HG03558 (cell line): ENCODE measurements at regions not wholly inside any gene's neighbourhood (a gene's known extent, or its start where the extent isn't known, plus 50 kb on each side); places are given as distances from the start of the nearest gene placed in this dataset.

Source experiments
- ATAC-seq: cut with Tn5 transposase; IDR thresholded peaks from one replicate; pipeline ENCODE4 v1.9.1; 2021; ENCODE audit warnings: moderate number of reproducible peaks; ENCODE audit not compliant: unreplicated experiment; ENCODE audit errors: extremely low read depth

GRCh38 chr13:76796851-76797250, 89.4 kb downstream of the KCTD12 start:
- no peak for ATAC-seq

GRCh38 chr13:76795701-76796695, 90.2 kb downstream of the KCTD12 start:
- ATAC-seq: no peak

- no peak for ATAC-seq
Observed at GRCh38 chr13:76792731-76793347, 93.4 kb downstream of the KCTD12 start.

GRCh38 chr13:76790980-76791819, 95.0 kb downstream of the KCTD12 start:
- ATAC-seq: no peak

- ATAC-seq: no peak
Observed at GRCh38 chr13:76790526-76790925, 95.7 kb downstream of the KCTD12 start.

GRCh38 chr13:76783798-76784197, 102.4 kb downstream of the KCTD12 start:
- no peak for ATAC-seq

GRCh38 chr13:76778853-76779252, 107.4 kb downstream of the KCTD12 start:
- ATAC-seq: no peak

- ATAC-seq: no peak
Observed at GRCh38 chr13:76777096-76777495, 109.1 kb downstream of the KCTD12 start.

GRCh38 chr13:76775088-76775740, 111.0 kb downstream of the KCTD12 start:
- ATAC-seq: no peak

- ATAC-seq: no peak
Observed at GRCh38 chr13:76773448-76774094, 112.6 kb downstream of the KCTD12 start.

GRCh38 chr13:76772241-76772640, 114.0 kb downstream of the KCTD12 start:
- ATAC-seq: no peak

- no peak for ATAC-seq
Observed at GRCh38 chr13:76769271-76769791, 116.9 kb downstream of the KCTD12 start.

GRCh38 chr13:76768384-76768783, 117.8 kb downstream of the KCTD12 start:
- no peak for ATAC-seq

GRCh38 chr13:76764916-76765315, 121.3 kb downstream of the KCTD12 start:
- ATAC-seq: no peak

- no peak for ATAC-seq
Observed at GRCh38 chr13:76764429-76764828, 121.8 kb downstream of the KCTD12 start.

- ATAC-seq: no peak
Observed at GRCh38 chr13:76762721-76763120, 123.5 kb downstream of the KCTD12 start.

GRCh38 chr13:76759877-76760276, 126.3 kb downstream of the KCTD12 start:
- no peak for ATAC-seq

- no peak for ATAC-seq
Observed at GRCh38 chr13:76758738-76759137, 127.5 kb downstream of the KCTD12 start.

- no peak for ATAC-seq
Observed at GRCh38 chr13:76758257-76758656, 127.9 kb downstream of the KCTD12 start.
